Amniotic epithelial cell (primary cell): ENCODE measurements at regions not wholly inside any gene's neighbourhood (a gene's known extent, or its start where the extent isn't known, plus 50 kb on each side); places are given as distances from the start of the nearest gene placed in this dataset.

Experiments
- DNase-seq: peaks from one replicate; pipeline ENCODE4 v3.0.0-alpha.2; 2010; ENCODE audit warnings: low read depth

DNA sequence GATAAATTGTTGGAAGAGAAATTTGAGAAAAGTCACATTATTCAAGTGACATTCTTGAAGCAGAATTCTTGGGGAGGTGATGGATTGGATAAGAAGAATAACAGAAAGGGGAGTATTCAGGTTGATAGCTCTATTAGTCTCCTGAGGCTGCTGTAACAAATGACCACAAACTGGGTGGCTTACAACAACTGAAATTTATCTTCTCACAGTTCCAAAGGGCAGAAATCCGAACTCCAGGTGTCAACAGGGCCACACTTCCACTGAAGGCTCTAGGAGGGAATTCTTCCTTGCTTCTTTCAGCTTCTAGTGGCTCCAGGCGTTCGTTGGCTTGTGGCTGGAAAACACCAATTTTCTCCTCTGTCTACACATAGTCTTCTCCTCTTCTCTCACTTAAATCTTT, 99.8 kb downstream of the TES start:
- DNase-seq: no peak

DNA sequence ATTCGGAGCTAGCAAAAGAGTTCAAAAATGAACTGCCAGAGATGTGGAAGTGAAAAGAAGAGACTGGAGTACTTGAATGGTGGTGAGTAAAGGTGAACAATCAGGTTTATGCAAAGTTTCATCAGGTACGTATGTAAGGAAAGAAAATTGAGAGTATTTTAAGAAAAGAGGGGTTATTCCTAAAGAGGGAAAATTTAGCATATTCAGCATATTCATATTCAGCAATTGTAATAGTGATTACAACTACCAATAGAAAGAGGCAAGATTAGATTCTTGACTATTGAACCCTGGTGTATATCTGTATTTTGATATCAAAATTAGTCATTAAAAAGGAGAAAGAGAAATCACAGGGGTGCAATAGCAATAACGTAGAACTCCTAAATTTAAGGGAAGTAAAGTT, 100.9 kb downstream of the TES start:
- no peak for DNase-seq

DNA sequence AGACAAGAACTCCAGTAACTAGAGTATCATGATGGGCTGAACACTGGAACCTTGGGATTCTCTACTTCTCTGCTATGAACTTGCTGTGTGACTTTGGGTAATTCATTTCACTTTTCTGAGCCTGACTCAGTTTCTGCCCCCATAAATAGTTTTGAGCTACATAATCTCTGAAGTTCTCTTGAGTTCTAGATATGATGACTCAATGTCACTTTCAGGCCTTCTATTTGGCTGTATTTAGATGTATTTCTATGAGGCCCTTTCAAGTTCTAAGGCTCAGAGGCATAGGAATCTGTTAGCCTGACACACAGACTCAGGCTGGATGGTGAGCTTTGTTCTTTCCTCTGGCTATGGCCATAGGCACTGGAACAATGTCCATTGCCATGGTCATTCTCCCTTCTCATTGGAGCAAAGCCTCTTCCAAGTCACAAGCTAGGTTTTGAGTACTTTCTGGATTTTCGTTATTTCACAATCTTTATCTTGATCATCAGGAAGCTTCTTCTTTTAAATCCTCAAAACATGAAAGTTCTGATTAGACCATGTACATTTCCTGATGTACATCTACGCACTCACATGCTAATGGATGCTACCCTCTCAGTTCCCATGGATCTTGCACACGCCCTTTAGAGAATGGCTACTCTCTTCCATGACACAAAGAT, 101.6 kb downstream of the TES start:
- DNase-seq: no peak

DNA sequence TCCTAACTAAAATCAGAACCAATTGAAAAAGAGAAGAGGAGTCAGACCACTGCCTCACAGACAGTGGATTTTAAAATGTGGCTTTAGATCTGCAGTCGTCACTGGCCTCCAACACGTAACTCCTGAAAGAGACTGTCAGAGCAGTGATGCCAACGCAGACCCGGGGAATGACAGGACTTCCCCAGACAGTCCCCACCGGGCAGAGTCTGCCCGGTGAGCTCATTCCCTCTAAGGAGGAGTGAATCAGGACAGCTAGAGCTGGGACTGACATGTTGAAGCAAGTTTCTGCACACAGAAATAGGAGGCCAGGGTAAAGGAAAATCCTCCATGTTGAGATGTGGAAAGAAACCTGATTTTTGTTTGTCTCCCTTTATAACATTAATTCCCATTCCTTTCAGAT, 105.0 kb downstream of the TES start:
- peak; percentile 42 for DNase-seq

DNA sequence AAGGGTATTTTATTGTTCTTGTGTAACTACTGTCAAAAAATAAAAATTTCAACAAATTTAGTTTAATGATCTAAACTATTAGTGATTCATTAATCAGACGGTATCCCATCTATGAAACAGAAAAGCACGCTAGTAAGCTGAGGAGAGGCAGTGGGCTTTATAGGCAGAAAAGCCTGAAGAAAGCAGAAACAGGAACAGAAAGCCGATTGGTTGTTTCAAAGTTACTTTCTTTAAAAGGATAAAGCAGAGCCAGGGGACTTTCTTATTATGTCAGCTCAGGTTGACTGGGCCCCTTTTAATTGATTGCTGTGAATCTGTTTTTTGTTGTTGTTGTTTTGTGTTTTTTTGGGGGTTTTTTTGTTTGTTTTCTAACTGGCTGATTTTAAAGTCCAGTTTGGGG, 105.5 kb downstream of the TES start:
- no peak for DNase-seq

DNA sequence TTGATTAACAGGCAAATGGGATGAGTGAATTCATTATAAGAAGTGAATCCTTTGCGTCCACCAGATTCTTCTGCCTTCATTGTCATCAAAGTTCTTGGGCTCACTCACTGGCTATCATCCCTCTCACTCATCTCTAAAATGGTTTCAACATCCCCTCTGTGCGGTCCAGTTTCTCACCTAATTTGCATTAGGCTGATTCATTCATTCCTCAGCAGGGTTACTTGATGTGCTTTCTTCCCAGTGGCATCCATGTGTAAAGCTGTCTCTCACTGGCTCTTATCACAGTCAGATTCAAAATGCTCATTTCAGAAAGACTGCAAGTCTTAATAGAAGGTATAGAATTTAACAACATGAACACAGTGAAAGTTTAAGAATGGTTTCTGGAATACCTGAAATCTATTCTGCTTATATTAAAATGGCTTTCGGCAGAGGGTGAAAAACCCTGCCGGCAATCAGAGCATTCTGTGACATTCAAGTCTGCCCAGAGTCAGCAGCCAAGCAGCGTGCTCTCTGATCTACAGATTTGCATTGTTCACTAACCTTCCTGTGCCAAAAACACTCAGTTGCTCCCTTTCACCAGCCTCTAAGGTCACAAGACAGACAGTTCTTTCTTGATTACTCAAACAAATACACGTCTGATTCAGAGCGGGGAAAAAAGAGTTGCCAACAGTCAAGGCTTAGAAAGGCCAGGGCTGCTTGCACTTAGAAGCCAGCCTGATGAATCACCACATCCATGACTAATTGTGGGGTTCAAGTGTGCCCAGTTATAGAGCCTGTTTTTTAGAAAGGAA, 106.7 kb downstream of the TES start:
- DNase-seq: peak; percentile 99

DNA sequence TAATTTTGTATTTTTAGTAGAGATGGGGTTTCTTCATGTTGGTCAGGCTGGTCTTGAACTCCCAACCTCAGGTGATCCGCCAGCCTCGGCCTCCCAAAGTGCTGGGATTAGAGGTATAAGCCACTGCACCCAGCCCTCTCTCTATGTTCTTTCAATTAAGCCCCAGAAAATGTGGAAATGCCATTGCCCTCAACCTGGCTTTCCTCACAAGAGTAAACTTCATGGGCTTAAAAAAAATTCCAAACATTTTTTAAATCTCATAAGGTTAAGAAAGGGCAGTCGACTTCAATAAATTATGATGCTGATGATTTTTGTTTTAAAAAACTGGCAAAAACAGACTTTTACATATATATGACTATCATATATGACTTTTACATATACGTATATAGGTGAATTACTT, 107.6 kb downstream of the TES start:
- peak; percentile 87 for DNase-seq

DNA sequence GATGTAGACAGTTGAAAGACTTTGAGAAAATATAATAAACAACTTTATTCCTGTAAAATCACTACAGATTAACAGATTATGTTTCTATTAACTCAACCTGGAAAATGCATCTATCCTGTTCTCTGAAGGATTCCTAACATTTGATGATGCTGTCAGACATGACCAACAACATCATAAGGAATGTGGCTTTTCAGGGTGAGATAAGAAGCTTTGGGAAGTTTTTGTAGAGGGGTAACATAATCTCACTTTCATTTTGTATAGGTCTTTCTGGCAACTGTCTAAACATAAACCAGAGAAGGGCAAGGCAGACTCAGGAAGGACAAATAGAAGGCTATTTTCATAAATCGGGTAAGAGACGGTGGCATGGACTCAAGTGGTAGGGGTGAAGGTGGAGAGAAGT, 112.2 kb downstream of the TES start:
- DNase-seq: no peak

DNA sequence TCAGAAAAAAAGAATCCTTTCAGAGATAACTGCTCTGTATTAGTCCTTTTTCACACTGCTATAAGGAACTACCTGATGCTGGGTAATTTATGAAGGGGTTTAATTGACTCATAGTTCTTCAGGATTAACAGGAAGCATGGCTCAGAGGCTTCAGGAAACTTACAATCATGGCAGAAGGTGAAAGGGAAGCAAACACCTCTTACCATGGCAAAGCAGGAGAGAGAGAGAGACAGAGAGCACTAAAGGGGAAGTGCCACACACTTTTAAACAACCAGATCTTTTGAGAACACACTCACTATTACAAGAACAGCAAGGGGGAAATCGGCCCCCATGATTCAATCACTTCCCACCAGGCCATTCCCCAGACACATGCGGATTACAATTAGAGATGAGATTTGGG, 114.2 kb downstream of the TES start:
- no peak for DNase-seq

DNA sequence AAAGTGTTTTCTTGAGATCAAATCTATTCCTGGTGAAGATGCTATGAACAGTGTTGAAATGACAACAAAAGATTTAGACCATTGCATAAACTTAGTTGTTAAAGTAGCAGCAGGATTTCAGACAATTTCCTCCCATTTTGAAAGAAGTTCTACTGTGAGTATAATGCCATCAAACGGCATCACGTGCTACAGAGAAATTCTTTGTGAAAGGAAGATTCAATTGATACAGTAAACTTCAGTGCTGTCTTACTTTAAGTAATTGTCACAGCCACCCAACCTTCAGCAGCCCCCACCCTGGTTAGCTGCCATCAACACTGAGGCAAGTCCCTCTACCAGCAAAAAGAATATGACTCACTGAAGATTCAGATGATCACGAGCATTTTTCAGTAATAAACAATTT, 115.2 kb downstream of the TES start:
- no peak for DNase-seq

DNA sequence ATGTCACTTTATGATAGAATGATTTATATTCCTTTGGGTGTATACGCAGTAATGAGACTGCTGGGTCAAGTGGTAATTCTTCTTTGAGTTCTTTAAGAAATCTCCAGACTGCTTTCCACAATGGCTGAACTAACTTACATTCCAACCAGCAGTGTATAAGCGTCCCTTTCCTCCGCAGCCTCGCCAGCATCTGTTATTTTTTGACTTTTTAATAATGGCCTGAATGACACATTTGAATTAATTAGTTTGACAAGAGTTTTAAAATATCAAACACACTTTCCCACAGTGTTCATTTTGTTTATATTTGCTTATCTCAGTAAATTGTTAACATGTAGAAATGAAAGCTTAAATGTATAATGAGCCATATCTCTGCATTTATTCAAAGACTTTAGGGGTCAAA, 116.8 kb downstream of the TES start:
- DNase-seq: no peak

DNA sequence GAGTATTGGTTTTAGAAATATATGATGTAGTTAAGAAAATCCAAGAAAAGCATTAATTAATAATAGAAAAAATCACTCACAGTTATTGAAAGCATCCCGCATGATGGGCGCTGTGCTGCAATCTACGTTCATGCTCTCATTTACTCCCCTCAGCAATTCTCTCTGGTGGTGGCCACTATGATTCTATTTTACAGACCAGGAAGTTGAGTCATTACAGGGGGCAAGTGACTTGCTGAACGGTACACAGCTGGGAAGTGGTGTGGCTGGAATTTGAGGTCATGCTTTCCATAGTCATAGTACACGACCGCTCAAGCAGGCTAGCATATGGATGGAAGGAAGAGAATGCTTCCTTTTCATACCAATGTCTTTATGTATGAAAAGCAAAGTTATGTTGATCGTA, 117.4 kb downstream of the TES start:
- peak; percentile 60 for DNase-seq

DNA sequence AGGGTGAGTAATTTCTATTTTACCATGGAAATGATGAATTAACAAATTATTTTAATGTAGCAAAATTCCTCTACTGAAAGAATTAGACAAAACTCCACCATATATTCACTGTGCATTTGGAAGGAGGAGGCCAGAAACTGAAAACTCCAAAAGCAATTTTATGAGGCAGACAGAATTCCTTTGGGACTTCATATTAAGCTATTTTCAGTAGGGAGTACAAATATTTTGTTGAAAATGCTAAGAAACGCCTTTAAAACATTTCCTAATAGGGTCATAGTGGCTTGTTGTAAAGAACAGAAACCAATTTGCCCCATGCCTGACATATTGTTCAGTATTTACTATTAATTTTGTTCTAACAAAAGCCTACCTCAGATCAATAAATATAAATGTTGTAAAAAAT, 117.8 kb downstream of the TES start:
- no peak for DNase-seq

DNA sequence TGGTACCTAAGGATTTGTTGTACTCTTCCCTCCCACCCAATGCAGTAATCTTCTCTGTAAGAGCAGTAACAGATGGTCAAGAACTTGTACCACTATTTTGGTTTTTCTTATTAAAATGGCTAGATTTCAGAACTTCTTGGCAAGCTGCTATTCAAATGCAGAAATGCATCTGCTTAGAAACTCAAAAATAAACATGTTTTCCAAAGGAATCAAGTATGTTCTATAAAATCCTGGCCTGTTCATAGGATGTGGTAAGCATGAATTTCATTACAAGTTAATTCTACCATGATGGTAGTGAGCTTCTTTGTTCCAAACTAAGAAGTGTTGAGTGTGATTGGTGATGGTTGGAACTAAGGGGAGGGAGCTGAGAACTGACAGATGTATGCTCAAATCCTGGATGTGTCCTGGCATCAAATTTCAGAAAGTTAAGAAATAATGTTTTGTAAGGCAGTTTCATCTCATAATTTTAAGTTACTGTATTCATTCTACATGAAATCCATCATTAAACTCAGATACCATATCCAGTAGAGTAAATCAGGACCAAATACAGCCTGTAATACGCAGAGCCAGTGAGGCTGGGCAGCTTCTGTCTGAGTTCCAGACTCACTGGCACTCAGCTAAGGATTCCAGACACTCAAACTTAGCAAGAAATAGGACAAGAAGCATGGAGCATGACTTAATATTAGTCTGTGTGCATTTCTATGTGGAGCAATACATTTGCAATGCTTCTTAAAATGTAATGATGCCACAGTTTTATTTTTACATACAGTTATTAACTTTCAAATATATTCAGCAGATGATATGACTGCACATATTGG, 119.6 kb downstream of the TES start:
- no peak for DNase-seq

DNA sequence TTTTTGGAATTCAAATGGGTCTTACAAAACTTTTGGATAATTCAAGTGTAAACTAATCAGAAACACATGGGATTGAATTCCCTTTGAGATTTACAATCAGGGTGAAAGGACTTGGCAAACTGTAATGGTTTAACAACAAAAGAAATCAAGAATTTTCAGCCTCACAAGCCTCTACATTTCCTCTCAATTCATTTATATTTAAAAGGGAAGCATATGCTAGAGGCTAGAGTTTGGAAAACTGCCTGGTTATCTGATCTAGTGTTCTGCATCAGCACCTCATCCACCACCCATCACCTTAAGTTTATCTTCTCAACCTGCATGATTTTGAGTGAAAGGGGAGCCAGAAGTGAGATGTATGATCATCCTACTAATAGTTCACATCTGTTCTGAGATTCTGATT, 120.7 kb downstream of the TES start:
- no peak for DNase-seq

DNA sequence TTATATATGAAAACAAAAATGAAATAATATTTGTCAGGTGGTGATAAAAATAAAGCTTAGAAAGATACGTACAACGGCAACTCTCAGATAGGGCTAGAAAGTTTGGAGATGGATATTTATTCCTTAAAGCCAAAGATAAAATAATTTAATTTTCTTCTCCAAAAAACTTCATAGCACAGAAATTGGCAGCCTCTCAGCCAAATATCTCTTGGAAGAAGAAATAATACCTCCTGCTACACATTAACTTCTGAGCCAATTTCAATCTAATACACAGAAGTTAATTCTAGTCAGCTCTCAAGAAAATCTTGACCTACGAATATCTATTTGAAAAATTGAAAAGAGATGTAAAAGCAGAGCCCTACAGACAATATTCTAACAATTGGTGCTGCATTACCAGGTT, 122.4 kb downstream of the TES start:
- DNase-seq: no peak

DNA sequence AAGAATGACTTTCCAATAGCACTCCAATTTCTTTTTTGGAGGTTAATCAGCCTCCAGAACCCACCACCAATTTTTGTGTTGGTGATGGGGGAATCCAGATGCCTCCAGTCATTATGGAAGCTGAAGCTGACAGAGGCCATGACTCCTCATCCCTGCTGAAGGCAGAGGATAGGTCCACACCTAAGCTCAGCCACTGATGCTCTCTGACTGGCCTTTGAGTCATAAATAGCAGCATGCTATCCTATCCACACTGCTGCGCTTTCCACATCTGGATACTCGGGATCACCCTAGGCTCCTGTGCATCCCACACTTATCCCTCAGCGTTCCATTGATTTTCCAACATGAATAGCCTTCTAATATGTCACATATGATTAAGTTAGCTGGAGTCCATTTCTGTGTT, 124.2 kb downstream of the TES start:
- DNase-seq: no peak

DNA sequence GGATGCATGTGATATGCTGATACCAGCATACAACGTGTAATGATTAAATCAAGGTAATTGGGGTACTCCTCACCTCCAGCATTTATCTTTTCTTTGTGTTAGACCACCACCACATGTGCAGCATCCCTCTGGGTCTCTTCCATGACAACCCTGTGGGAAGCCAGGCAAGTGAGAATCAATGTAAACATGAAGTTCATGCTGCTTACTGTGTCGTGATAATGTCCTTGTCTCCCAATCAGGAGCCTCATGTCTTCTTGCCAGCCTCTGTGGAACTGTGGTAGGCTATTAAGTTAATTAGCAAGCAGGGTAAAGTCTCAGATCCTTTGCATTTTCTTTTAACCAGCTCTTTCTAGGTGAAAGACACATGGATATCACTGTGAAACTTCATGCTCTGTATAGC, 126.7 kb downstream of the TES start:
- no peak for DNase-seq

DNA sequence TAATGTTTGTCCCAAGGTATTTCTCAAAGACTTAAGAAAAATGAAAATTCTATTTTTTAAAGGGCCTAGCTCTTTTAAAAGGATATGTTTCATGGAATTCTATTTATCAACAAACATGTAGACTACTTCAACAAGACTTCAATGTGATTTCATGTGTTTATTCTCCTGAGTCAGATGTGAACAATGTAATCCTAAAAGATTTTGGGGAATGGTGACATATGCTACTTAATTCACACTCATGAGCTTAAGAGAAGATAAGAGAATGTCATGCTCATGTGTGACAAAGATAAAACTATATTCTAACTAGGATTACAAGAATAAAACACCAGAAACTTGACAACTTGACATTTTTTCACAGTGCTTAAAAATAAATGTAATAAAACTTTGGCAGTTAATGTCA, 127.5 kb downstream of the TES start:
- DNase-seq: no peak

DNA sequence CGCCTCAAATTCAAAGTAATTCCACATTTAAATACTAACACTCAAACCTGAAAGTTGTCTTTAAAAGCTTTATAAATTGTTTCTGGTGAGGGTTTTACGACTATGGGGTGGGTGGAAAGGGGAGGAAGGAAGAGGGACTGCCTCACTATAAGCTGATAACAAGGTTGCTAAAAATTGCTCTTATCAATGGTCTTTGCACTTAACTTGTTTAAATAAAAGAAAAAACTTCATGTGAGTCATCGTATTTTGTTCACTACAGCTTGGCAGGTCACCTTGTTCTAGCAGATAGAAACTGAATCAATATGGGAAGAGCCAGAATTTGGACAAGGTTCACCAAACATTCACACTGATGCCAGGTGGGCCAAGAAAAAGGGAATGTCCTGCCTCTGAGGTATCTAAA, 129.2 kb downstream of the TES start:
- no peak for DNase-seq

DNA sequence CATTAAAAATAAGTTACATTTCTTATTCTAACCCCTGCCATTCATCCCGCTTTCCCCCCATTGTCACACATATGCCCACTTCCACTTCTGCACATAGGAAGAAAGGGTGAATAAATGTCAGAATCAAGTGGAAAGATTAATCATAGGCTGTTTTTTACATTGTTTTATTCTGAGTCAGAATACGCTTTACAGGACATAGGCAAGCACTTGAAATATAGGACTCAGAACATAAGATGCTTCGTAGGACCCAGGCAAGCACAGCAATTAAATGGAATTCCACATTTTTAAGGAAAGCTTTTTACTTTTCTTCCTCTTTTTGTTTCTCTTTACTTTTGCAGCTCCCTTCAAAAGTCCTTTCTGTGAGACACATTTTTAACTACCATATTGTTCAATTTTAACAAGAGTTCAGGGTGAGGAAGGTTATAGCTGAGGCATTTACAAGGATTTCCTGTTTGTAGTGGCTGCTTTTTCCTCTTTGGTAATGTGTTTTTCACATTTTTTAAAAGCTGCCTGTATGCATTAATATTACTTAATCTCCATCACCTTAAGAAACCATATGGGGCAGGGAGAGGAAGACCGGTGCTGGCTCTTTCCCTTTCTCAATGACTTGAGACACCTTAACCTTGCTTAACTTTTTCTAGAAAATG, 130.0 kb downstream of the TES start:
- peak; percentile 45 for DNase-seq
